Endodermal cell (in vitro differentiated cells): ENCODE measurements at regions not wholly inside any gene's neighbourhood (a gene's known extent, or its start where the extent isn't known, plus 50 kb on each side); places are given as distances from the start of the nearest gene placed in this dataset.

Experiments
- DNase-seq: peaks from one replicate; pipeline ENCODE4 v3.0.0-alpha.2; 2017
- H3K27ac ChIP-seq: 2 replicates; pipeline ENCODE4 v1.5.1; 2013; ENCODE audit warnings: mild to moderate bottlenecking, low read depth, low read length, moderate library complexity
- H3K27me3 ChIP-seq: 2 replicates; pipeline ENCODE4 v1.6.1; 2013; ENCODE audit warnings: mild to moderate bottlenecking, low read length, moderate library complexity; ENCODE audit not compliant: insufficient read depth, control insufficient read depth, poor library complexity, severe bottlenecking
- H3K36me3 ChIP-seq: 2 replicates; pipeline ENCODE4 v1.7.0; 2013; ENCODE audit warnings: mild to moderate bottlenecking, low read length, moderate library complexity; ENCODE audit not compliant: control insufficient read depth, insufficient read depth
- H3K4me1 ChIP-seq: one replicate; pipeline ENCODE4 v1.7.0; 2013; ENCODE audit warnings: low read length; ENCODE audit not compliant: control insufficient read depth, insufficient read depth
- H3K4me3 ChIP-seq: 2 replicates; pipeline ENCODE4 v1.5.1; 2013; ENCODE audit warnings: mild to moderate bottlenecking, low read length, moderate library complexity
- H3K9ac ChIP-seq: 2 replicates; pipeline ENCODE4 v1.6.1; 2013; ENCODE audit warnings: mild to moderate bottlenecking, low read length, moderate library complexity; ENCODE audit not compliant: poor library complexity, severe bottlenecking; ENCODE audit errors: extremely low read depth
- H3K9me3 ChIP-seq: 2 replicates; pipeline ENCODE4 v1.6.1; 2013; ENCODE audit warnings: mild to moderate bottlenecking, low read length, moderate library complexity; ENCODE audit not compliant: control insufficient read depth
- H3K27ac Mint-ChIP-seq: 2 replicates; pipeline ENCODE4 v1.8.0; 2020; ENCODE audit warnings: mixed read lengths
- H3K27me3 Mint-ChIP-seq: 2 replicates; pipeline ENCODE4 v1.8.0; 2021; ENCODE audit warnings: mild to moderate bottlenecking, mixed read lengths; ENCODE audit not compliant: insufficient read depth
- H3K36me3 Mint-ChIP-seq: 2 replicates; pipeline ENCODE4 v1.8.0; 2020; ENCODE audit warnings: low read depth, mixed read lengths
- H3K4me1 Mint-ChIP-seq: 2 replicates; pipeline ENCODE4 v1.8.0; 2020; ENCODE audit warnings: mixed read lengths
- H3K4me3 Mint-ChIP-seq: 2 replicates; pipeline ENCODE4 v1.8.0; 2020; ENCODE audit warnings: mild to moderate bottlenecking, moderate library complexity, mixed read lengths
- H3K9me3 Mint-ChIP-seq: 2 replicates; pipeline ENCODE4 v1.8.0; 2020; ENCODE audit warnings: mild to moderate bottlenecking, mixed read lengths
- CTCF ChIP-seq: fragments of 200-600 bp; sonication (generic); conservative IDR thresholded peaks from 2 replicates; pipeline ENCODE4 v1.5.0; 2021; ENCODE audit warnings: antibody characterized with exemption, mild to moderate bottlenecking
- WGBS, 2 experiments: methylation state at CpG; one replicate each; pipeline versions ENCODE4 v1.1.5 to v1.1.7; 2013; ENCODE audit warnings: missing lambda C conversion rate in 2 of 2, mixed read lengths in 1 of 2; ENCODE audit not compliant: insufficient coverage in 1 of 2, insufficient read length in 1 of 2; 5-methylcytosine and 5-hydroxymethylcytosine counted together

DNA sequence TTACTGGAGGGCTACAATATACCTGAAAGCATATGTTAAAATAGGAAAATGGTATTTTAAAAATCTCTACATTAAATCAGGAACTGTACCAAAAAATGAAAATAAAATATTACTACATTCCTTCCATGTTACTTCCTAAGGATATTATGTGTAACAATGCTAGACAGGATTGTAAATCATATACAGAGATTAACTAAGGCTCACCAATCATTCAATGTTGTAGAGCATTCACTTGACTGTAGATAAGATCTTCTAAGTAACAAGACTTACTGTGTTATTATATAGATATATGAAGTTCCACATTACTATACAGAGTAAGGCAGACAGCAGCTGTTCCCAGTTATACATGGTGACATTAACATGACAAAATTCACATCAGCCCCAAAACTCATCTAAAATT is 1919.1 kb upstream of the CDH9 start:
- Histone ChIP-seq H3K27ac (no peak overlapping the region), H3K4me1 (no peaks in the 10 kb centered on the region), H3K4me3 (no peak overlapping the region), H3K27me3 (no peaks in the 10 kb centered on the region), H3K36me3 (no peaks in the 10 kb centered on the region), H3K9ac (no peak overlapping the region), H3K9me3 (peaks cover 7% of the 10 kb centered on the region)
- TF ChIP-seq CTCF = no peak
- H3K9me3 Mint-ChIP-seq = peaks cover 12% of the 10 kb centered on the region
- no peaks in the 10 kb centered on the region for H3K36me3 Mint-ChIP-seq
- no peaks in the 10 kb centered on the region for H3K4me1 Mint-ChIP-seq
- H3K27ac Mint-ChIP-seq = no peak overlapping the region
- DNase-seq = no peak
- H3K4me3 Mint-ChIP-seq = no peak overlapping the region
- H3K27me3 Mint-ChIP-seq = no peaks in the 10 kb centered on the region

DNA sequence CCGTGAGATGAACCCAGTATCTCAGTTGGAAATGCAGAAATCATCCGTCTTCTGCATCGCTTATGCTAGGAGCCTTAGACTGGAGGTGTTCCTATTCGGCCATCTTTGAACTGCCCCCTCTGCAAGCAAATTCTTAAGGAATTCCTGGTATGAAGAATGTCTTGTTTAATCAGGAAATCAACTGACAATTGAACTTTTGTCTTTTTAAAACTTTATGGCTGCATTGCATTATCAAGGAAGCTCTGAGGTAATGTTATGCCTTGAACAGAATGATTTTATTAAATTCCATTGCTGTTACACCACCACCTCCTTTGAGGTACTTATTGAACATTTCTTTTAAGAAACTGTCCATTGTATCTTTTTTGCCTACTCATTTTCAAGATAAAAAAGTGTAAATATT is 1915.7 kb upstream of the CDH9 start:
- no peaks in the 10 kb centered on the region for H3K27me3 ChIP-seq
- no peaks in the 10 kb centered on the region for H3K4me1 ChIP-seq
- H3K4me1 Mint-ChIP-seq = no peaks in the 10 kb centered on the region
- no peaks in the 10 kb centered on the region for H3K27me3 Mint-ChIP-seq
- H3K36me3 Mint-ChIP-seq = no peaks in the 10 kb centered on the region
- WGBS, 2 experiments = 95 to 96% methylated on average over 4 of the region's 4 CpGs
- peaks cover 7% of the 10 kb centered on the region for H3K9me3 ChIP-seq
- H3K4me3 ChIP-seq = no peak overlapping the region
- no peak overlapping the region for H3K9ac ChIP-seq
- no peak for DNase-seq
- TF ChIP-seq CTCF = no peak
- H3K4me3 Mint-ChIP-seq = no peak overlapping the region
- no peak overlapping the region for H3K27ac ChIP-seq
- no peak overlapping the region for H3K27ac Mint-ChIP-seq
- H3K9me3 Mint-ChIP-seq = peaks cover 17% of the 10 kb centered on the region
- H3K36me3 ChIP-seq = no peaks in the 10 kb centered on the region

DNA sequence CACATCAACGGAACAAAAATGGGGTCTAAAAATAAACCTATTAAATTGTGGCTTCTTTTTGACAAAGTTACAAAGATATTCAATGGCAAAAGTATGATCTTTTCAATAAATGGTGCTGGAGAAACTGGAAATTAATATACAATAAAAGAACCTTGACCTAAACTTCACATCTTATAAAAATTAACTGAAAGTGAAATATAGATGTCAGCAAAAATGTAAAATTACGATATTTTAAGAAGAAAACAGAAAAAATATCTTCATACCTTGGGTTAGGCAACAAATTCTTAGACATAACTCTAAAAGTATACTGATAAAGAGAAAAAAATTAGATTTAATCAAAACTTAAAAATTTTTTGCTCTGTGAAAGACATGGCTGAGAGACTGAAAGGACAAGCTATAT is 1909.5 kb upstream of the CDH9 start:
- Histone ChIP-seq H3K4me1 (no peaks in the 10 kb centered on the region), H3K36me3 (no peaks in the 10 kb centered on the region), H3K4me3 (no peak overlapping the region), H3K9ac (no peak overlapping the region), H3K27ac (no peak overlapping the region), H3K9me3 (no peaks in the 10 kb centered on the region), H3K27me3 (no peaks in the 10 kb centered on the region)
- Mint-ChIP-seq H3K36me3 (no peaks in the 10 kb centered on the region), H3K27ac (no peak overlapping the region), H3K4me3 (no peak overlapping the region), H3K27me3 (no peaks in the 10 kb centered on the region), H3K4me1 (peaks cover 5% of the 10 kb centered on the region), H3K9me3 (peaks cover 10% of the 10 kb centered on the region)
- 95% methylated on average over 1 of the region's 2 CpGs; no CpG with 5 or more reads in 1 of the 2 experiments for WGBS, 2 experiments
- no peak for TF ChIP-seq CTCF
- no peak for DNase-seq
